CD4-positive, alpha-beta T cell treated with Interferon alpha-2 for 1 hour (primary cell): ENCODE measurements at regions not wholly inside any gene's neighbourhood (a gene's known extent, or its start where the extent isn't known, plus 50 kb on each side); places are given as distances from the start of the nearest gene placed in this dataset.
"Not testable (repeated sequence)": the region's sequence is repeated elsewhere in the genome, so short reads cannot be mapped to it uniquely, and the experiment has no call there.

Experiments
- DNase-seq, 2 donors: peaks; one replicate each; pipeline ENCODE4 v3.0.0-alpha.2; 2020 to 2022

DNA sequence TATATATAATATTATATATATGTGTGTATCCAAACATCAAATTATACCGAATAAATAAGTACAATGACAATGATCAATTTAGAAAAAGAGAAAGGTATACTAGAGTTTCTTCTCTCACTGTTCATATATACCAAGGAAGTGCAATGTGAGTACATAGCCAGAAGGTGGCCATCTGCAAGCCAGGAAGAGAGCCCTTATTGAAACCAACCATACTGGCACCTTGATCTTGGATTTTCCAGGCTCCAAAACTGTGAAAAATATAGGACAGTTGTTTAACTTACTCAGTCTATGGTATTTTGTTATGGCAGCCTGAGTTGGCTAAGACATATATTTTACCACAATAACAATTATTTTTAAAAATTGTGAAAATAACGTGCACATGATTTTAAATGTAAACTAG, 1490.2 kb upstream of the SLC39A10 start:
- peak in 1 of 2 donors; percentile 5 for DNase-seq

DNA sequence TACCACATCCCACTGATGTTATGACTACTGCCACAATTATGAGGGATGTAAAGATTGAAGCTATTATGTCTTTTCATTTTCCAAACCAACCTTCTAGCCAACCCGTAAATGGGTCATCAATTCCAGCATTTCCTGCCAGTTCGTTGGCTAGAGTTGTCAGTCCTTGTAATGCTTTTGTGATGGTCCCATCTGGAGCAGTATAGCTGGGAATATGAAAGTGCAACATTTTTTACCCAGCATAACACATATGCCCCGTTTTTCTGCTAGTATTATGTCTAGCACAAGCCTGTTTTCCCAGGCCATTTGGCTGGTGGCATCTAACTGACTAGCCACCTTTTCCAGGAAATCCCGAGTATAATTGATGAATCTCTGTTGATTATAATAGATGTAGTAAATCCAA, 1501.6 kb upstream of the SLC39A10 start:
- DNase-seq, result no peak

DNA sequence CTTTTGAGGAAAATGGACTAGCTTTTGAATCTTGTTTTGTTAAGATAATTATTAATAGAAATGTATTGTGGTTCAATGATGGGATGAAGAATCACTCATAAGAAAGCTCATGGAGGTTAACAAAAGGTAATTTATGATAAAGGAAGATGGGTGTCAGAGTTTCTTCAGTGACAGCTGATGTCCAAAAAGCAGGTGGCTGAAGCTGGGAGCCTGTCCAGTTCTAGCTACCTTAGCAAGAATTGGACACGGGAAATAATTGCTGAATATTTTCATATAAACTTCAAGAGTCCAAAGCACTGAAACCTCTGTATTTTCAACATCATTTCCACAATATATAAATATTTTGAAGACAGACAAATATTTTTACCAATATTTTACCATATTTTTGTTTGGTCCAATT, 1505.8 kb upstream of the SLC39A10 start:
- DNase-seq, result no peak

DNA sequence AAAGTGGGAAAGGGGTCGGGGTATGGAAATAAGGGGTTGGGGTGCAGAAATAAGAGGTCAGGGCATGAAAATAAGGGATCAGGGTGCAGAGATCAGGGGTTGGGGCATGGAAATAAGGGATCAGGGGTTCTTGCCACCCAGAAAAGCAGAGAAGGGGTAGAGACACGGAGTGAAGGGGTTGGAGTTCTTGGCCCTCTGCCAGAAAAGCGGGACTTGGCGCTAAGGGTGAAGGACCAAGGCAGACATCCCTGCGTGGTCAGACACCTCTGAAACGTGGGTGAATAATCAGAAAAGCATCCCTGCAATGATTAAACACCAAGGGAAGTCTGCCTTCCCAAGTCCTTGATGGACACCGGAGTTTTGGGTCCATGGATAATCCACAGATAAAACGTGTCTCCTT, 1521.6 kb upstream of the SLC39A10 start:
- no peak for DNase-seq

DNA sequence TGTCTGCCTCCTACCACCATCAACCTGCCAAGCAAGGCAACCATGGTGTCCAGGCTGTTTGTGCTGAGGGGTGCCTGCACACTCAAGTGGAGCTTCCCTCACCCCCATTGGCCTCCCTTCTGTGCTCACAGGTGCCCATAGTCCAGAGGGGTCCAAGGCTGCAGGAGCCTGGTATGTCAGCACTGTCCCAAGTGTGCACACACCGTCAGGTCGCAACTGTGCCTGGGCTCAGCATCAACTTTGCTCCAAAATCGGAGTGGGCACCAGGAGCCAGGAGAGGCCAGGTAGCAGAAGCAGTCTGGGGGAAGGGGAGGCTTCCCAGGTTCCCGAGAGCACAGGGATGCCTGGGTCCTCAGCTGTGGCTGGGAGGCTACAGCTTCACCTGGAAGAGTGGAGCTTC, 1528.2 kb upstream of the SLC39A10 start:
- no peak for DNase-seq

DNA sequence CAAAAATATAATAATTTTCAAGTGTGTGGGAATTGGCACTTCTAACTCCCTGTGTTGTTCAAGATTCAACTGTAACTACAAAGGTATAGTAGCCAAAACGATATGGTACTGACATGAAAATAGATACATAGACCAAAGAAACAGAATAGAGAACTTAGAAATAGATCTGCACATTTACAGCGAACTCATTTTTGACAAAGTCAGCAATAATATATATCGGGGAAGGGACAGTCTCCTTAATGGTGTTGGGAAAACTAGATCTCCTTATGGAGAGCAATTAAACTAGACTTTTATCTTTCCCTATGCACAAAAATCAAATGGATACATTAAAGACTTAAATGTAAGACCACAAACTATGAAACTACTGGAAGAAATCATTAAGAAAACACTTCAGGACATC, 1530.6 kb upstream of the SLC39A10 start:
- DNase-seq, result no peak

DNA sequence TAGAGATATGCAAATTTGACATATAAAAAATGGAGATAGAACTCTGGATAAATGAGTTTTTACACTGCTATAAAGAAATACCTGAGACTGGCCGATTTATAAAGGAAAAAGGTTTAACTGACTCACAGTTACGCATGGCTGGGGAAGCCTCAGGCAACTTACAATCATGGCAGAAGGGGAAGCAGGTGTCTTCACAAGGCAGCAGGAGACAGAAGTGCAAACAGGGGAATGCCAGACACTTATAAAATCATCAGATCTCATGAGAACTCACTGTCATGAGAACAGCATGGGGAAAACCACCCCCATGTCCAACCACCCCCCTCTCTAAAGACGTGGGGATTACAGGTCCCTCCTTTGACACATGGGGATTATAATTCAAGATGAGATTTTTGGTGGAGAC, 1540.2 kb upstream of the SLC39A10 start:
- no peak for DNase-seq

DNA sequence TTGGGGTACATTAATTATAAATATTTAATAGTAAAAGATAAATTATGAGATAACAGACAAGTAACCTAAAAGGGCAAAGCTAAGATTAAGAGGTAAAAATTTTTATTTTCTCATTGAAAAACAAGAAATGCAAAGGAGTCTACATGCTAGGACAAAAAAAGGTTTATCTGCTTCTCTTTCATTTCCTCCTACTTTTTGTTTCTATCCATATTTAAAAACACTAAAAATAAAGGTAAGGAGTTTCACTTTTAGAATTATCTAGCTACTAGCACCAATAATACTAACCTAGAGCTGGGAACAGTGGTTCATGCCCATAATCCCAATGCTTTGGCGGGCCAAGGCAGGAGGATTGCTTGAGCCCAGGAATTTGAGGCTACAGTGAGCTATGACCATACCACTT, 1551.7 kb upstream of the SLC39A10 start:
- DNase-seq, result no peak

DNA sequence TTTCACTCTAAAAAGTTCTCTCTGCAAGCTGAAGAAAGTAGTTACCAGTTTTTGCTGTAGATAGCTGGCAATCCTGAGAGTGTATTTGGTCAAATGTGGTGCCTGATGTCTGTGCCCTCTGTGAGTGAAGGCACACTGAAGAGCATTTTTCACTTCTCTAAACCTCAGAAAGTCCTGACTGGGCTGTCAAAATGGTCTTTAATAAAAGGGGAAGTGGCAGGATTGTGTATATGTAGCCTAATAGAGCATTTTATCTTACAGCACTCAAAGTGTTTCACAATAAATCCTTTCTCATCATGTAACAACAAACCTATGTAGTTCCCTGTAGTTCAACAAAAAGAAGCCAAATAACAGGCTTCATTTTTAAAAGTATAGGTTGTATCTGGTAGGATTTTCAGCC, 1552.3 kb upstream of the SLC39A10 start:
- peak; percentile 3 to 5 for DNase-seq

DNA sequence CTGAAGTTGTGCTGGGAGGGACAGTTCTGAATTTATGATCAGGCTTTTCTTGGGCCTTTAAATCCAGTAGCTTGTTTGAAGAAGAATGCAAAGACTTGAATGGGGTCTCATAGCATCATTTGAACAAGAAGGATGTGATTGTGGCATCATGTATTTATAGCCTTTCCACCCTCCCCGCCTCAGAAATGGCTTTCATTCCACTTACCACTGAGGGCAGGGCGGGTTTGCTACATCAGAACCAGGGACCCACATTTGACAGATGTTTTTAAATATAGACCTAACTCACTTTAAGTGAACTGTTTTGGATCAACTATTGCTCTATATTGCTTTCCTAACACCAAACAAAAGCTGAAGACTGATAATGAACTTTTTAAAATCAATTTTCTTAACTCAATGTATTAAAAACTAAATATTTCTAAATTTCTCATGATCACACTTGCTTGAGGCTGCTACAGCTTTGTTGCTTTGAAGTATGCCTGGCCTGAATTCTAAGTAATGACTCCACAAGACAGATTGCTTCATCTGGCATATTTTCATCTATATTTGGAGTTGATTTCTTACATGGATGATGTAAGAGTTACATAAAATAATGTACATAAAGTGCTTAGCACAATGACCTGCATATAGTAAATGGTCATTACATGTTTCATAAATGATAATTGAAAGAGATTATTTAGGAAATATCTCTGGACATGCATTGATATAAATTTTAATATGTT, 1552.9 kb upstream of the SLC39A10 start:
- DNase-seq, result no peak

DNA sequence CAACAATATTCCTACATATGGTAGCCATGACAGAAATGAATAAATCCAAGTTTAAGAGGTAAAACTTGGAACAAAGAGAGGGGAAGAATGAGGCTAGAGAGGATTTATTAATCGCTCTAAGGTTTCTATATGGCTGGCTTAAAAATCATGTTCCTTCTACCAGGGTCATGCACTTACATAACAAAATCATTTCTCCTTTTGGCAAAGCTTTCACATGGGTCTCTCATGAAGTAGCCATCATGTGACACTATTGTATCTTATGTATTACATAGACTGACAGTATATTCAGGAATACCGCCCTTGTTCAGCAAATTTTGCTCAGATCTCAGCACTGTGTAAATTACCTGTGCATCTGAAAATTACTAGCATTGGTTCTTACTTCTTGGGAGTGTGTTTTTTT, 1554.5 kb upstream of the SLC39A10 start:
- no peak for DNase-seq

DNA sequence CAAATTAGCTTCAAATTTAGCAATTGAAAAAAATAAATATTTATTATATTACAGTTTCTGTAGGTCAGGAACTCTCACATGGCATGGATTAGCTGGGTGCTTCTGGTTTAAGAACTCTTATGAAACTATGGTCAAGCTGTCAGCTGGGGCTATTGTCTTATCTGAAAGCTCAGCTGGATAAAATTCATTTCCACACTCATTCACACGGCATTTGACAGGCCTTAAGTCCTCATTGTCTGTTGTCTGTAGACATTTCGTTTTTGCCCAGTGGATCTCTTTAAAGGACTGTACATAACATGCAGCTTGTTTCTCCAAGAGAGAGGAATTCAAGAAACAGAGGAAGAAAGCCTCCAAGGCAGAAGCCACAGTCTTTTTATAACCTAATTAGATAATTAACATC, 1556.8 kb upstream of the SLC39A10 start:
- DNase-seq, result no peak

DNA sequence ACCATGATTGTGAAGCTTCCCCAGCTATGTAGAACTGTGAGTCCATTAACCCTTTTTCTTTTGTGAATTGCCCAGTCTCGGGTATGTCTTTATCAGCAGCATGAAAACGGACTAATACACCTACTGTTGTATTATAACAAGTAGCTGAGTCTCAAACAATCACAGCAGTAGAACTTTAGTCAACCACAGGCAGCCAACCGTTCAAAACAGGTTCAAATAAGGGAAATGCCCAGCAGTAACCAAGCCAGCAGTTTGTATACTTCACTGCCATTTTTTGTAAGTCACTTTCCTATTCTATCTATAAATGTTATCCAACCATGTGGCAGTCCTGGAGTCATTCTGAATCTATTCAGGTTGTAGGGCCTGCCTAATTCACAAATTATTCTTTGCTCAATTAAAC, 1560.6 kb upstream of the SLC39A10 start:
- no peak for DNase-seq

DNA sequence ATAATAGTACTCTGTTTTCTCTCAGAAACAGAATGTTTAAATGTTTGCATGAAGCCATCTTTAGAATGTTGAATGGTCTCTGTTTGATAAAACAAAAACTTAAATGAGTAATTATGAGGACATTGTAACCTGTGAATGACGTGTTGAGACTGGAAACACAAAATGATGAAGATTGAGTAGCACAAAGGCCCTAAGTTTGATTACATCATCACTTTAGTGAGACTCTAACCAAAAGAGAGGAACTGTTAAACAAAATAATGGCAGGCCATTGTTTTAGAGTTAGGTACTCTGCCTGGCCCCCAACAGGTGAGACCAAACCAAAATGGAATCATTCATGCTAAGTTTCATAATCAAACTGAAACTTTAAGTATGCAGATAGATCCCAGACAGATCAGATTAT, 1561.7 kb upstream of the SLC39A10 start:
- no peak for DNase-seq

DNA sequence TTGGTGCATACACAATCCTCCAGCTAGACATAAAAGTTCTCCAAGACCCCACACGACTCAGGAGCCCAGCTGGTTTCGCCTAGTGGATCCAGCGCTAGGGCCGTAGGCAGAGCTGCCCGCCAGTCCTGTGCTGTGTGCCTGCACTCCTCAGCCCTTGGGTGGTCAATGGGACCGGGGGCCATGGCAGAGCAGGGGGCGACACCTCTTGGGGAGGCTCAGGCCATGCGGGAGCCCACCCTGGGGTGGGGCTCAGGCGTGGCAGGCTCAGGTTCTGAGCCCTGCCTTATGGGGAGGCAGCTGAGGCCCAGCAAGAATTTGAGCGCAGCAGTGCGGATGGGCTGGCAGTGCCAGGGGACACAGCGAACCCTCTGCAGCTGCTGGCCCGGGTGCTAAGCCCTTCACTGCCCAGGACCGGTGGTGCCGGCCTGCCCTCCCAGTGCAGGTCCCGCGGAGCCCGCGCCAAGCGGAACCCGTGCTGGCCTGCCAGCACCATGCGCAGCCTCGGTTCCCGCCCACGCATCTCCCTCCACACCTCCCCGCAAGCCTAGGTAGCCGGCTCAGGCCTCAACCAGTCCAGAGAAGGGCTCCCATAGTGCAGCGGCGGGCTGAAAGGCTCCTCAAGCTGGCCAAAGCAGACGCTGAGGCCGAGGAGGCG, 1566.6 kb upstream of the SLC39A10 start:
- DNase-seq, result no peak

DNA sequence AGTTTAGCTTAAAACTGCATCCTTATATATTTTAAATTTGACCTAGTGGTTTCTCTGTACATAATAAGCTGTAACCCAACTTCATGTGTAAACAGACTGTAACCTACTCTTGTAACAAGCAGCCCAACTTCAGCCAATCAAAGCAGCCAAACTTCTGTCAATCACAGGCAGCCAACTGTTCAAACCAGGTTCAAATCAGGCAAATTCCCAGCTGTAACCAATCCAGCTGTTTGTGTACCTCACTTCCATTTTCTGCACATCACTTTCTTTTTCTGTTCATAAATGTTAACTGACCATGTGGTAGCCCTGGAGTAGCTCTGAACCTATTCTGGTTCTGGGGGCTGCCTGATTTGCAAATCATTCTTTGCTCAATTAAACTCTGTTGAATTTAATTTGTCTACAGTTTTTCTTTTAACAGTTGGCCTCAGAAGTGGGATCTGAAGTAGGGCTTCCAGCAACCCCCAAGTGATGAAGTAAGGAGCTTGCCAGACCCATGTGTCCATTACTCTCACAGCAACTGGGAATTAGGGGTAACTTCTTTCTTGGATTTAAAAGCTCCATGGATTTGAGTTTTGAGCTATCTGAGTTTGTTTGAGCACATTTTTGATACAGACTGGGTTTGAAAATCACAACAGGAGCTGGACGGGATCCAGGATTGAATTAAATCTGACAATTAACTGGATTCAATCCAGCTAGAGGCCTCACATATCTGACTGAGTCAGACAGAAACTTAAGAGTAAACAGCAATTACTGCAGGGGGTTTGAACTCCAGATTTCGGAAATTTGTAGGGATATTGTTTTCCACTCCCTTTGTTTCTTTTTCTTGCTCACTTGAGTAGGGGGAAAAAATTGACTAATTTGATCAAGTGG, 1569.7 kb upstream of the SLC39A10 start:
- no peak for DNase-seq

DNA sequence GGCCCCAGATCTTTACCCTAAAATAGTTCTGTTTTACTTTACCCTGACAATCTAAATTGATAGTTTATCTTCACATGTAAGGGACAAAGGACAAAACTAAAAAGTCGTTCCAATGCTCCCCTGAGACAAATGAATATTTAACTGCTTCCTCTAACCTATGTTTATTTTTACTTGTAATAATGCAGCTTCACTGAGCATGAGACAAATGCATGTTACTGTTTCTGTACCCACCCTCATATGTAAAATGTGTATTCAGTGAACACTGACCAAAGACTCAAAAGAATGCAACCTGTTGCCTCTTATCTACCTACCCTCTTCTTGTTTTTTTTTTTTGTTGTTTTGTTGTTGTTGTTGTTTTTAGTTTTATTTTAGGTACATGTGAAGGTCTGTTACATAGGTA, 1570.9 kb upstream of the SLC39A10 start:
- no peak for DNase-seq

DNA sequence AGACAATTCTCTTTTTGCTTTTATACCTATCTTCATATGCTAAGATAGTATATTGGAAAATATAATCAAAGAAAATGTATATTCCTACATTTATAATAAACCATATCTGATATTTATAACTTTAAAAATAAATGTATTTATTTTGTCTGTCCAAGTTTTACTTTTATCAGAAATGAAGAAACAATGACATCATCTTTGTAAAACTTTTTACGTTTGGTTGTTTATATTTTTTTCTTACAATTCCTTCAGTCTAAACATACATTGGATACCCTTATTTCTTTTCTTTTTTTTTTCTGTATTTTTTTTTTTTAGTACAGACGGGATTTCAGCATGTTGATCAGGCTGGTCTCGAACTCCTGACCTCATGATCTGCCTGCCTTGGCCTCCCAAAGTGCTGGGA, 1577.0 kb upstream of the SLC39A10 start:
- no peak for DNase-seq

DNA sequence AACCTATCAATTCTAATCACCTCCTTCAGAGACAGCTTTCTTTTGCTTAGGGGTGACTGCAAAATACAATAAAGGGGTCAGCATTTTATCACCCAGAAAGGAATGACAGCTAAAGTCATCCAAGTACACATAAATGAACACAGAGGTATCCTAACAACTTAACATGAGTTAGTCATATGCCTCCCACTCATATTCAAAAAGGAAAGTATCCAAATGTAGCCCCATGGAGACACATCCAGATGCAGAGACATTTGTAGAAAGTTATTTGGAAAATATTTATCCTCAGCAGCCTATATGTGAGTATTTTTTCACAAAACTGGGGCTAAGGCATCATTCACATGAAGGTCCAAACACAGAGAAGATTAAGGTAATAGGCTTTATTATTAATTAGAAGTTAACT, 1579.7 kb upstream of the SLC39A10 start:
- DNase-seq, result no peak

DNA sequence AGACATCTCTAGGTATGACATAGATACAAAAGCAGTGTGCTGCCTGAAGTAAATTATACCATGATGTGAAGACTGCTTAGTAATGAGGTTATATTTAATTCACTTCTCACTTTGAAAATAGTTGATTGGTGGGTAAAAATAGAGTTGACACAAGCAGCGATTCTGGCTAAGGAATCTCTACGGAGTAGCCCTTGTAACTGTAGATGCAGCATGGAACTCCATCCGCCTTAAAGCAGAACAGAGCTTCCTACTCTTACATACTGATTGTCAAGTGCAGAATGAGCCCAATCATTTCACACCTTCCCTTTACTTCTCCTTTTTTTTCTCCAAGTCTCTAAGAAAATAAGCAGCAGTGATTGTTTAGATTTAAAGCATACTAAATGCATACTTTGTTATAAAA, 1594.6 kb upstream of the SLC39A10 start:
- DNase-seq, result no peak

DNA sequence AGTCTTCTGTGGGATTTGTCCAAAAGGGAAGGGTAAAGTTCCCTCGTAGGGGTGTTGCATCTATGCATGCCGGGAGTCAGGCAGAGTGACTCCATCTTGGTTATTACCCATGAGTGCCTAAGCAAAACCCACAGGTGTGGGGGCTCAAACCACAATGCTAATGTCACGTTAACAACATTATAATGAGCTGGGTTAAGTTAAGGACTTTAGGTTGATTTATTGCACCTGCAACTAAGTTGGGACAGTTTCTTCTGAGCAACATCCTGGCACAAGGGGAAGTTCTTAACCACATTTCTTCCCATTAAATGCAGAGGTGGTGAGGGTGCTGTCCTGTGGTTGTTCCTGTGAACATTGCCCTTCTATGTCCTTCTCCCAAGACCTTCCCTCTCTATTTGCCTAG, 1596.8 kb upstream of the SLC39A10 start:
- DNase-seq, result no peak

DNA sequence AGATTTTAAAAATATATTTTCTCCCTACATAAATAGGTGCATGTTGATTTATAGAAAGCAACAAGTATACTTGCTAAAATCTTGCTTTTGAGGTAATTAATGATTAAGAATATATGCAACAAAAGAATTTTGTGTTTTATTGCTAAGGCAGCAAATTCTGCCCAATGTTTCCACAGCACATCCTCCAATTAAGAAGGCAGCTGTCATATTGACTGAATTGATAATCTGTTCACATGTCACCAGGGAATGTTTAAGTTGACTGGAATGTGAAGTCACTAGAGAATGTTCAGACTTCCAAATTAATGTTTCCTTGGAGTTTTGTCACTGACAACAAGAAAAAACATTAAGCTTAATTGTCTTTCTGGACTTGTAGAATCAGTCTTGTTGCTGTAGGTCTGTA, 1602.7 kb upstream of the SLC39A10 start:
- no peak for DNase-seq

DNA sequence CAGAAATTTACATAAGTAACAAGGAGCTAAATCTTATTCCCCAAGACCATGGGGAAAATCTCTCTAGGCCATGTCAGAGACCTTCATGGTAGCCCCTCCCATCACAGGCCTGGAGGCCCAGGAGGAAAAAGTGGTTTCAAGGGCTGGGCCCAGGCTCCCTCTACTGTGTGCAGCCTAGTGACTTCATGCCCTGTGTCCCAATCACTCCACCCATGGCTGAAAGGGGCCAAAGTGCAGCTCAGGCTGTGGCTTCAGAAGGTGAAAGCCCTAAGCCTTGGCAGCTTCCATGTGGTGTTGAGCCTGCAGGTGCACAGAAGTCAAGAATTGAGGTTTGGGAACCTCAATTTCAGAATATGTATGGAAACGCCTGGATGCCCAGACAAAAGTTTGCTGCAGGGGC, 1612.7 kb upstream of the SLC39A10 start:
- DNase-seq, result no peak

DNA sequence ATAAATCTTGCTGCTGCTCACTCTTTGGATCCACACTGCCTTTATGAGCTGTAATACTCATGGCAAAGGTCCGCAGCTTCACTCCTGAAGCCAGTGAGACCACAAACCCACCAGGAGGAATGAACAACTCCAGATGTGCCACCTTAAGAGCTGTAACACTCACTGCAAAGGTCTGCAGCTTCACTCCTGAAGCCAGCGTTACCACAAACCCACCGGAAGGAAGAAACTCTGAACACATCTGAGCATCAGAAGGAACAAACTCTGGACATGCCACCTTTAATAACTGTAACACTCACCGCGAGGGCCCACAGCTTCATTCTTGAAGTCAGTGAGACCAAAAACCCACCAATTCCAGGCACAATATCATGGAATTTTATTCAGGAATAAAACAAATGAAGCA, 1635.9 kb upstream of the SLC39A10 start:
- not testable (repeated sequence) for DNase-seq
